ENCODE measurements at regions not wholly inside any gene's neighbourhood (a gene's known extent, or its start where the extent isn't known, plus 50 kb on each side); places are given as distances from the start of the nearest gene placed in this dataset.

GRCh38 chr3:34377961-34378360 is 579.5 kb downstream of the PDCD6IP start:
- TF ChIP-seq, protein P1, sequence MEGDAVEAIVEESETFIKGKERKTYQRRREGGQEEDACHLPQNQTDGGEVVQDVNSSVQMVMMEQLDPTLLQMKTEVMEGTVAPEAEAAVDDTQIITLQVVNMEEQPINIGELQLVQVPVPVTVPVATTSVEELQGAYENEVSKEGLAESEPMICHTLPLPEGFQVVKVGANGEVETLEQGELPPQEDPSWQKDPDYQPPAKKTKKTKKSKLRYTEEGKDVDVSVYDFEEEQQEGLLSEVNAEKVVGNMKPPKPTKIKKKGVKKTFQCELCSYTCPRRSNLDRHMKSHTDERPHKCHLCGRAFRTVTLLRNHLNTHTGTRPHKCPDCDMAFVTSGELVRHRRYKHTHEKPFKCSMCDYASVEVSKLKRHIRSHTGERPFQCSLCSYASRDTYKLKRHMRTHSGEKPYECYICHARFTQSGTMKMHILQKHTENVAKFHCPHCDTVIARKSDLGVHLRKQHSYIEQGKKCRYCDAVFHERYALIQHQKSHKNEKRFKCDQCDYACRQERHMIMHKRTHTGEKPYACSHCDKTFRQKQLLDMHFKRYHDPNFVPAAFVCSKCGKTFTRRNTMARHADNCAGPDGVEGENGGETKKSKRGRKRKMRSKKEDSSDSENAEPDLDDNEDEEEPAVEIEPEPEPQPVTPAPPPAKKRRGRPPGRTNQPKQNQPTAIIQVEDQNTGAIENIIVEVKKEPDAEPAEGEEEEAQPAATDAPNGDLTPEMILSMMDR (IDR thresholded peaks at IDR 0.05; ENCODE audit: insufficient read depth, low read length, poor library complexity, severe bottlenecking) = no peak

GRCh38 chr3:34381243-34381642 is 582.8 kb downstream of the PDCD6IP start:
- TF ChIP-seq, protein P1 (IDR thresholded peaks at IDR 0.05; ENCODE audit: insufficient read depth, low read length, poor library complexity, severe bottlenecking) = no peak
- Histone ChIP-seq H3K36me3 (ENCODE audit: control insufficient read depth, insufficient read depth, low read length) (no peaks in the 10 kb centered on the region), H3K27me3 (replicated peaks; ENCODE audit: control insufficient read depth, insufficient read depth, low read length) (no peaks in the 10 kb centered on the region), H3K4me3 (replicated peaks; ENCODE audit: low read depth, low read length) (no peak overlapping the region)
- DNase-seq (ENCODE audit: extremely low read depth, insufficient read length) = no peak

More at GRCh38 chr3:34377961-34378360, 579.5 kb downstream of the PDCD6IP start:
- Histone ChIP-seq H3K4me3 (replicated peaks; ENCODE audit: low read depth, low read length) (no peak overlapping the region), H3K36me3 (ENCODE audit: control insufficient read depth, insufficient read depth, low read length) (no peaks in the 10 kb centered on the region), H3K27me3 (replicated peaks; ENCODE audit: control insufficient read depth, insufficient read depth, low read length) (no peaks in the 10 kb centered on the region)
- DNase-seq (ENCODE audit: extremely low read depth, insufficient read length) = no peak

GRCh38 chr3:34382859-34383258 is 584.4 kb downstream of the PDCD6IP start:
- H3K27me3 ChIP-seq (replicated peaks; ENCODE audit: control insufficient read depth, insufficient read depth, low read length) = no peaks in the 10 kb centered on the region
- DNase-seq (ENCODE audit: extremely low read depth, insufficient read length) = no peak
- TF ChIP-seq, protein P1 (IDR thresholded peaks at IDR 0.05; ENCODE audit: insufficient read depth, low read length, poor library complexity, severe bottlenecking) = no peak
- H3K36me3 ChIP-seq (ENCODE audit: control insufficient read depth, insufficient read depth, low read length) = no peaks in the 10 kb centered on the region
- H3K4me3 ChIP-seq (replicated peaks; ENCODE audit: low read depth, low read length) = no peak overlapping the region

- H3K27me3 ChIP-seq (replicated peaks; ENCODE audit: control insufficient read depth, insufficient read depth, low read length) = no peaks in the 10 kb centered on the region
- TF ChIP-seq, protein P1 (IDR thresholded peaks at IDR 0.05; ENCODE audit: insufficient read depth, low read length, poor library complexity, severe bottlenecking) = no peak
- H3K4me3 ChIP-seq (replicated peaks; ENCODE audit: low read depth, low read length) = no peak overlapping the region
- no peak for DNase-seq (ENCODE audit: extremely low read depth, insufficient read length)
- no peaks in the 10 kb centered on the region for H3K36me3 ChIP-seq (ENCODE audit: control insufficient read depth, insufficient read depth, low read length)
These were observed 587.9 kb downstream of the PDCD6IP start for GRCh38 chr3:34386309-34386708.

DNA sequence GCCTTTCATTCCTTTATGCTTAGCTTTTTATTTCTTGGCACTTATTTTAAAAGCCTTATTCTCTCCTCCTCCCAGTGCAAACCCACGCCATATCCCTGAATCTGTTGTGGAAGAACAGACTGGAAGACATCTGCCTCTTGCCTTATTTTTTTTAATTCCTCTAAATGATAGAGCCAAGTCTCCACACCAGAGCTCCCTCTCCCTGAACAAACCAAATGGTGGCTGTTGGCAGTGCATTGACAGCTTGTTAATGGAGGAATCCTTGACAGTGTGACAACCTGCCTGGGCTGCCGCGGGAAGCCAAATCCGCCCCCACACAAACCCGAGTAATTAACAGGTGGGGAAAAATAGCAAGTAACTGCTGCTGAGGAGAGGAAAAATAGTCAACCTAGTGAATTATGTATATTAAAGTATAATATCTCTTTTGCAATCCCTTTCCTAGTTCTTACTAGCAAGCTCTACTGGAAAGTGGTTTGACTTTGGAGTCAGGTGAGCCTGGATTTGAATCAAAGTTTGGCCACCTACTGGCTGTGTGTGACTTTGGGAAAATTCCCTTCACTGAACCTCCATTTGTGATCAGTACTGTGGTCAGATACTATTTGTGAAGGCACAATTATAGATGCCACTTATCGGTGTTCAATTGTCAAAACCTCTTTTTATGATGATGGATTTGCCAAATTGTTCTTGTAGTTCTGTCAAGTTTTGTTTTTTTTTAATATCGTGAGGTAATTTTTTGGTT is 589.6 kb downstream of the PDCD6IP start:
- no peak overlapping the region for H3K4me3 ChIP-seq (replicated peaks; ENCODE audit: low read depth, low read length)
- DNase-seq (ENCODE audit: extremely low read depth, insufficient read length) = no peak
- TF ChIP-seq, protein P1 (IDR thresholded peaks at IDR 0.05; ENCODE audit: insufficient read depth, low read length, poor library complexity, severe bottlenecking) = no peak
- H3K27me3 ChIP-seq (replicated peaks; ENCODE audit: control insufficient read depth, insufficient read depth, low read length) = no peaks in the 10 kb centered on the region
- H3K36me3 ChIP-seq (ENCODE audit: control insufficient read depth, insufficient read depth, low read length) = no peaks in the 10 kb centered on the region

Data from GM06990 (cell line).